ENCODE measurements at regions not wholly inside any gene's neighbourhood (a gene's known extent, or its start where the extent isn't known, plus 50 kb on each side); places are given as distances from the start of the nearest gene placed in this dataset.

- DNase-seq = no peak
Measured at GRCh38 chr1:18021242-18021641, 86.4 kb upstream of the IGSF21 start.

GRCh38 chr1:18032172-18032859, 75.3 kb upstream of the IGSF21 start:
- no peak for DNase-seq

GRCh38 chr1:18035145-18035544, 72.5 kb upstream of the IGSF21 start:
- DNase-seq = no peak

GRCh38 chr1:18037651-18038050, 69.9 kb upstream of the IGSF21 start:
- no peak for DNase-seq

DNA sequence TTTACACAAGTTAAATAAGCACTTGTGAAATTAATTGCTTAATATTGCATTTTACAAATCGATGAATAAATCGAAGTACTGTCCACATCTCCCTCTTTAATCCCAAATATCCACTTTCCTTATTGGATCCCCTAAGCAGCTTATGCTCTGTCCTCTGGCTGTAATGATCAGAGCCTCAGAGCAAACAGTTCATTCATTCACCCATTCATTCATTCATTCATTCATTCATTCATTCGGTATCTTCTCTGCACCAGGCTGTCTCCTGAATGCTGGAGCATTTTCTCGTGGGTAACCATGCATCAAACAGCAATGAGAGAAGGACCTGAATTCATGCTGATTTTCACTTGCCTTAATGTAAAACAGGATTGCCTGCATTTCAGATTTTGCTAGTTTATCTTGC, 69.5 kb upstream of the IGSF21 start:
- no peak for DNase-seq

DNA sequence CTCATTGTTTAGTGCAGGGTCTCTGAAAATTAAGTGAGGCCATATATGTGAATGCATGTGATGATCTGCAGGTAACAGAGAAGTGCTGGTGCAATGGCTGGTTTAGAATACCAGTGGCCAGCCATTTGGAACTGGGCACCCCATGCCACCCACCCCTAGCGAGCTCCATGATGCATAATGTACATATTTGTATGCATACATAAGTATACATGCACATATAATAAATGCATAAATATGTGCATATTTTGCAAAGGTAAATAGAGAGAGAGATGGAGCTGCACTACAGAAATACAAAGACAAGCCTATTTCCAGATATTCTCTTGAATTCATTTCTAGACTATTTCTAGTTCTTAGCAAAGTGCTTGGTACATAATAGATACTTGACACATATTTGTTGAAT, 68.5 kb upstream of the IGSF21 start:
- DNase-seq = no peak

GRCh38 chr1:18041102-18041501, 66.5 kb upstream of the IGSF21 start:
- peak; percentile 1 for DNase-seq

DNA sequence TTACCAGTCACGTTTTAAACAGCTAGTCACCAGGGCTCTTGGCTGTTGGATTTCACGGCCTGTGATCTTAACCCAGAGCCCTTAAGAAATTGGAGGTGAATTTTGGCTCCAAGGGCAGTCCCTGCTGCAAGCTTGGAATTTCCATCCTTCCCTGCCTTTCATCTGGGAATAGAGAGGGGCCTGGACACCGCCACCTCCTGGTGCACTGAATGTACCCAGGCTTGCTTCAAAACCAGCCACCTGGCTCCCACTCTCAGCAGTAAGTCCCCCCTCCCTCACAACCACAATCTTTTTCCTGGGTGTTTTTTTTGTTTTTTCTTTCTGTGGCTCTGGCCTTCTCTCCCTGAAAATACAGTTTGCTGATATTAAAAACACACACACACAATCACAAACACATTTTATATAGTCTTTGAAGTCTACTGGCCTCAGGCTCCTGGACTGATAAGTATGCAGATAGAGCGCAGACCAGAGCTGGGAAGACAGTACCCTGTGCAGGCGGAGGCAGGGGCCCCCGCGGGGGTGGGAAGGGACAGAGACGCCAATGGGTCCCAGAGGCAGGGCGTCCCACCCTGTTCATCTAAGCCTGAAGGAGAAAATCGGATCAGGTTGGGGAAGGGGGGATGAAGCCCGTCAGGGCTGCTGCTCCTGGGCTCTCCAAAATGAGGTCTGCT, 65.8 kb upstream of the IGSF21 start:
- DNase-seq = no peak

DNA sequence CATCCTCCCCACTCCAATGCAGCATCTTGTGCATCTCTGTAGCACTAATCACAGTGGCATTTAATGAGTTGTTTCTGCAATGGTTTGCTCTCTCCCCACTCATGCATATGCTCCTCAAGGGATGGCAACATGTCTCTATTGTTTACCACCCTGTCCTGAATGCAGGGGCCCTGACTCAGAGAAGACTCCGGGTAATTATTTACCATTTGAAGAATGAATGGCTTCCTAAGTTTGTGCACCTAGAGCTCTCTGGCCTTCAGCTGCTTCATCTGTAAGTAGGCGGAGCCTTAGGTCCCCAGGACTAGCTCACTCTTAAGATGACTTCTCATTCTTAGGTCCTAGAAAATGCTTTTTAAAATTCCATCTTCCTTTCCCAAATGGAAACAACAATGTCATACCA, 63.7 kb upstream of the IGSF21 start:
- DNase-seq = no peak

DNA sequence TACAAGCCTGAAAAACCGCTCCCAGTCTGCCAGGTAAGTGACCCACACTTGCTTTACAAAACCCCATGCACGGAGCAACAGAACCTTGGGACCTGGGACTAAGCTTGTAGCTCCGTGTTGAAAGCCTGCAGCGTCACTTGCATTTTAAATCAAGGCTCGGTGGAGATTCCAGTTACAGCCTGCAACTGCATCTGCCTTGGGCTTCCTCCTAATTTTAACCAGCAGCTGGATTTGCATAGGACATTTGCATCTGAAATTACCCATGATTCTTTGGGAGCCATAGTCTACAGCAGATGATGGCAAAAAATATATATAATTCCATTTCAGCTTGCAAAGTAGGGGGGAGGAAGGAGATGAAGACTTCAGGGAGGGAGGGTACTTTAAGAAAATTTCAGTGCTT, 62.4 kb upstream of the IGSF21 start:
- no peak for DNase-seq

GRCh38 chr1:18045621-18046020, 62.0 kb upstream of the IGSF21 start:
- DNase-seq = no peak

- DNase-seq = no peak
Measured at GRCh38 chr1:18047122-18047521, 60.5 kb upstream of the IGSF21 start.

- no peak for DNase-seq
Measured at GRCh38 chr1:18049228-18049627, 58.4 kb upstream of the IGSF21 start.

DNA sequence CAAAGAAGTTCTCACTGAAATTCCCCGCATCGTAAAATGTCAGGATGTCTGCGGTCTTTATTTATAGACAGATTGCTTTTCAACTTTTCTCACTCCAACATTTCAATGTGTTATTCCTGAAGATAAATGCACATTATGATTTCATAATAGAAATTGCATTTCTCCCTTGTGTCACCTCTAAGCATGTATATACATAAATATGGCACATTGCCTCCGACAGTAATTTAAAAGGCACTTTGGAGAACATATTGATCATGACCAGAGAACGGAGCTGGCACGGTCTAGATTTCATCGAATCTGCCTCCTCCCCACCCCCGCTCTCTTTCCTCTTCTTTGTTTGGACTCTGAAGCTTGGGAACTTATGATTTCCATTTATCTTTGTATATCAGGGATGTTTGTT, 54.9 kb upstream of the IGSF21 start:
- DNase-seq = no peak

DNA sequence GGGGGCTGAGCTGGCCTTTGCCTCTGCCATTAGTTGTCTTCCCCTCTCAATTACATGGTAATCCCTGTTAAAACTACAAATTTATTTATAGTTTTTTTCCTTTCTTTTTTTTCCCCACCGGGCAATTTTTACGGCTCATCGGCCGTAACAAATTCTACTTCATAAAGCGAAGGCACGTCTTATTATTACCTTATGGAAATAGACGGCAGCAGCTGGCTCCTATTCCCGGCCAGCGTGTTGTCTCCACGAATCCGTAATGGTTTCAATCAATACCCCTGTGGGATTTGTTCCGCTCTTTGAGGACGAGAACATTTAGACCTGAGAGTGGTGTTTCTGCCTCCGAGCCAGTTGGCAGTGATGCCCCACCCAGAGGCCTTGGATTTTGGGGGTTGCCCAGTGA, 52.4 kb upstream of the IGSF21 start:
- no peak for DNase-seq

DNA sequence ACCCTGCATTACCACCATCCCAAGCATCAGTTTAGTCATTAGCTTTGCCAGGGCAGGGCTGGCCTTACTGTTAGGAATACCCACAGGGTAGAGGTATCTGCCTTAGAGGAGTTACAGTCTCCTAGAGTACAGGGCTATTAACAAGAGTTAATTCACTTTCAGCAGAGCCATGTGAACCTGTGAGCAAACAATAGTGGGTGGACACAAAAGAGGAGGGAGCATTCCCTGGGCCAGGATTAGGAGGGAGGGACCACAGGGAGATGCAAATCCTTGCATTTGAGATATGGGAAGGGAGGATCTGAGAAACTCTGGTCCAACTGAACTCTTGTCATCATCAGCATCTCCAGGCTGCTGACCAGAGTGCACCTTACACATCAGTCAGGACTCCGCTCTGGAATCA, 51.1 kb upstream of the IGSF21 start:
- DNase-seq = no peak

DNA sequence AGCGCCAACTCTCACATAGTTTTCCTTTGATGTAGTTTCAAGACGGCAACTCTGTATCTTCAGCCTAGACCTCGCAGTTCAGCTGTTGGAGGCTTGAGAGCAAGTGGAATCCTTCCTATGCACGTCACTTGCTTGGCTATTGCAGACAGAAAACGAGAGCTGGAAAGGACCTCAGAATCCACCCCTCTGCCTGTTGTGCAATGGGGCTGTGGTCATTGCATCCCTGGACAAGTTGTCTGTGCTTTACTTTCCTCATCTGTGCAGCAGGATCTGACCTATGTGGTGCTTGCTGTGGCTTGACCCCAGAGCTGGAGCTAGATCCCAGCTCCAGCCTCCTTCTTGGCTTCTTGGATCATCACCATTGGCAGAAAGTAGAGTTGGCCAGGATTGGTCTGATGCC, 50.0 kb upstream of the IGSF21 start:
- DNase-seq = no peak
